ENCODE measurements at regions not wholly inside any gene's neighbourhood (a gene's known extent, or its start where the extent isn't known, plus 50 kb on each side); places are given as distances from the start of the nearest gene placed in this dataset.

- Histone ChIP-seq H3K27ac (ENCODE audit: low read depth in 1 of 2, low read length in 2 of 2) (no peak overlapping the region), H3K27me3 (ENCODE audit: control insufficient read depth in 2 of 2, insufficient read depth in 2 of 2, low read length in 2 of 2) (no peaks in the 10 kb centered on the region), H3K4me1 (ENCODE audit: control insufficient read depth in 1 of 2, insufficient read depth in 2 of 2, low read length in 2 of 2) (no peaks in the 10 kb centered on the region), H3K9me3 (replicated peaks in 1 of 2; ENCODE audit: control insufficient read depth in 1 of 2, insufficient read depth in 1 of 2, low read length in 2 of 2) (no peaks in the 10 kb centered on the region), H3K9ac (ENCODE audit: insufficient read depth, low read length, poor library complexity, severe bottlenecking) (no peak overlapping the region), H2AFZ (ENCODE audit: insufficient read depth, low read depth, low read length, poor library complexity, severe bottlenecking) (no peak overlapping the region), H3K79me2 (ENCODE audit: insufficient read depth, low read length) (no peaks in the 10 kb centered on the region), H3K4me3 (replicated peaks in 1 of 3; ENCODE audit: low read depth in 2 of 3, low read length in 3 of 3) (no peak overlapping the region), H4K20me1 (ENCODE audit: insufficient read depth, low read length) (no peaks in the 10 kb centered on the region), H3K36me3 (replicated peaks in 1 of 2; ENCODE audit: control insufficient read depth in 1 of 2, insufficient read depth in 2 of 2, low read length in 2 of 2) (no peaks in the 10 kb centered on the region), H3K4me2 (replicated peaks; ENCODE audit: extremely low read depth, low read length, poor library complexity, severe bottlenecking) (no peak overlapping the region)
- peaks cover 4% of the 10 kb centered on the region for H3K4me1 Mint-ChIP-seq
- no peak for DNase-seq
- no peaks in the 10 kb centered on the region for H3K36me3 Mint-ChIP-seq
- TF ChIP-seq, protein P1, sequence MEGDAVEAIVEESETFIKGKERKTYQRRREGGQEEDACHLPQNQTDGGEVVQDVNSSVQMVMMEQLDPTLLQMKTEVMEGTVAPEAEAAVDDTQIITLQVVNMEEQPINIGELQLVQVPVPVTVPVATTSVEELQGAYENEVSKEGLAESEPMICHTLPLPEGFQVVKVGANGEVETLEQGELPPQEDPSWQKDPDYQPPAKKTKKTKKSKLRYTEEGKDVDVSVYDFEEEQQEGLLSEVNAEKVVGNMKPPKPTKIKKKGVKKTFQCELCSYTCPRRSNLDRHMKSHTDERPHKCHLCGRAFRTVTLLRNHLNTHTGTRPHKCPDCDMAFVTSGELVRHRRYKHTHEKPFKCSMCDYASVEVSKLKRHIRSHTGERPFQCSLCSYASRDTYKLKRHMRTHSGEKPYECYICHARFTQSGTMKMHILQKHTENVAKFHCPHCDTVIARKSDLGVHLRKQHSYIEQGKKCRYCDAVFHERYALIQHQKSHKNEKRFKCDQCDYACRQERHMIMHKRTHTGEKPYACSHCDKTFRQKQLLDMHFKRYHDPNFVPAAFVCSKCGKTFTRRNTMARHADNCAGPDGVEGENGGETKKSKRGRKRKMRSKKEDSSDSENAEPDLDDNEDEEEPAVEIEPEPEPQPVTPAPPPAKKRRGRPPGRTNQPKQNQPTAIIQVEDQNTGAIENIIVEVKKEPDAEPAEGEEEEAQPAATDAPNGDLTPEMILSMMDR (IDR thresholded peaks at IDR 0.05), result no peak
- no peak overlapping the region for H3K27ac Mint-ChIP-seq
- peaks cover 0 to 6% (median 0%) of the 10 kb centered on the region in 3 donors for H3K27me3 Mint-ChIP-seq (ENCODE audit: low read depth in 3 of 3)
- H3K9me3 Mint-ChIP-seq, result no peaks in the 10 kb centered on the region
- intact Hi-C loops (cut with micrococcal nuclease), result no loop called here
- 100% methylated on average over 1 of the region's 3 CpGs for WGBS (ENCODE audit: insufficient coverage)
- no peak overlapping the region for H3K4me3 Mint-ChIP-seq
Observed at GRCh38 chr1:60987904-60988303, 94.5 kb upstream of the NFIA start.

GRCh38 chr1:60984062-60984799 lies 98.1 kb upstream of the NFIA start:
- Histone ChIP-seq H3K79me2 (ENCODE audit: insufficient read depth, low read length) (no peaks in the 10 kb centered on the region), H3K9ac (ENCODE audit: insufficient read depth, low read length, poor library complexity, severe bottlenecking) (no peak overlapping the region), H3K27ac (ENCODE audit: low read depth in 1 of 2, low read length in 2 of 2) (no peak overlapping the region), H3K27me3 (ENCODE audit: control insufficient read depth in 2 of 2, insufficient read depth in 2 of 2, low read length in 2 of 2) (no peaks in the 10 kb centered on the region), H2AFZ (ENCODE audit: insufficient read depth, low read depth, low read length, poor library complexity, severe bottlenecking) (no peak overlapping the region), H3K9me3 (replicated peaks in 1 of 2; ENCODE audit: control insufficient read depth in 1 of 2, insufficient read depth in 1 of 2, low read length in 2 of 2) (no peaks in the 10 kb centered on the region), H3K36me3 (replicated peaks in 1 of 2; ENCODE audit: control insufficient read depth in 1 of 2, insufficient read depth in 2 of 2, low read length in 2 of 2) (no peaks in the 10 kb centered on the region), H3K4me3 (replicated peaks in 1 of 3; ENCODE audit: low read depth in 2 of 3, low read length in 3 of 3) (no peak overlapping the region), H4K20me1 (ENCODE audit: insufficient read depth, low read length) (no peaks in the 10 kb centered on the region), H3K4me1 (ENCODE audit: control insufficient read depth in 1 of 2, insufficient read depth in 2 of 2, low read length in 2 of 2) (no peaks in the 10 kb centered on the region), H3K4me2 (replicated peaks; ENCODE audit: extremely low read depth, low read length, poor library complexity, severe bottlenecking) (no peak overlapping the region)
- H3K9me3 Mint-ChIP-seq, result no peaks in the 10 kb centered on the region
- intact Hi-C loops (cut with micrococcal nuclease), result no loop called here
- H3K4me3 Mint-ChIP-seq, result no peak overlapping the region
- no peak overlapping the region for H3K27ac Mint-ChIP-seq
- H3K36me3 Mint-ChIP-seq, result no peaks in the 10 kb centered on the region
- WGBS (ENCODE audit: insufficient coverage), result 83% methylated on average over 6 of the region's 7 CpGs
- H3K27me3 Mint-ChIP-seq (ENCODE audit: low read depth in 3 of 3), result peaks cover 0 to 3% (median 3%) of the 10 kb centered on the region in 3 donors
- TF ChIP-seq, protein P1 (IDR thresholded peaks at IDR 0.05), result no peak
- DNase-seq, result no peak
- no peaks in the 10 kb centered on the region for H3K4me1 Mint-ChIP-seq
